ENCODE measurements at regions not wholly inside any gene's neighbourhood (a gene's known extent, or its start where the extent isn't known, plus 50 kb on each side); places are given as distances from the start of the nearest gene placed in this dataset.

DNA sequence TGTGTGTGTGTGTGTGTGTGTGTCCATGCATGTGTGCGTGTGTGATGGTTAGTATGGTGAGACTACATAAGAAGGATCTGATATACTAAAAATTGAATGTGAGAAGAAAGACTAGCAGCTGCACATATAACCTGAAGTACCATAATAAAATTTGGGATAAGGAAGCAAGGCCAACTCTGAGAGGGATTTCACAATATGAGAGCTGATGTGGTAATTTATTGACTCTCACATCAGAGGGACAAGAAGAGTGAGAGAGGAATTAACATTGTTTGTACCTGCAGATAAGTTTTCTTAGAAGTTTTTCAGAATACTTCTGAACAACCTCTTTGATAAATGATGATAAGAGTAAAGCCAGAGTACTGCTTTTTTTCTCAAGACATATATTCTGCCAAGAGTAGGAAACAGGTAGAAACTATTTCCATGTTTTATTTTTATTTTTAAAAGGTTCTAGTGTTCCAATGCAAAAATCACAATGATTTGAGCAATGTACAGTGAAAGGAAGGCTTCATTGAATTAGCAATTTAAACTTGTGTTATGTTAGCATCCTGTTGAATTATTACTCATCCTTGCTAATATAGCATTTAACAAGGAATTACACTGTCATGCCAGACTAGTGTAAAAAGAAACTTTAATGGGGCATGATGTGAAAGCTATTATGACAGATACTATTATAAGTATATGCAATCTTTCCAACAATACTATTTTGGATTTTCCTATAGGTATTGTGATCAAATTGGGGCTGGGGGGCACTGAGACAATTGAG, 415.5 kb upstream of the ARPP21 start:
- Histone ChIP-seq H4K20me1 (replicated peaks; ENCODE audit: insufficient read depth) (no peaks in the 10 kb centered on the region), H3K27ac (ENCODE audit: low read depth) (no peak overlapping the region), H3F3A (replicated peaks; ENCODE audit: low read depth) (no peaks in the 10 kb centered on the region), H3K4me1 (ENCODE audit: insufficient read depth) (no peaks in the 10 kb centered on the region), H3K27me3 (ENCODE audit: insufficient read depth) (no peaks in the 10 kb centered on the region), H3K4me3 (no peak overlapping the region), H2AFZ (no peak overlapping the region), H3K79me2 (replicated peaks; ENCODE audit: insufficient read depth) (no peaks in the 10 kb centered on the region), H3K4me2 (no peak overlapping the region), H3K9me2 (ENCODE audit: insufficient read depth) (no peaks in the 10 kb centered on the region), H3K36me3 (ENCODE audit: insufficient read depth) (no peaks in the 10 kb centered on the region; the same call in 1 of the 2 replicates)
- Mint-ChIP-seq H3K9me3 (peaks cover 29% of the 10 kb centered on the region), H3K27me3 (ENCODE audit: insufficient read depth, low read depth, poor library complexity) (no peaks in the 10 kb centered on the region), H3K27ac (no peak overlapping the region), H3K4me3 (no peak overlapping the region), H3K36me3 (ENCODE audit: low read depth) (peaks cover 14% of the 10 kb centered on the region; the same call in 2 of the 3 replicates), H3K4me1 (no peaks in the 10 kb centered on the region)
- TF ChIP-seq ZNF114 (CRISPR knock-in tag; IDR thresholded peaks at IDR 0.05) (no peak), POLR2AphosphoS5 (IDR thresholded peaks at IDR 0.05; ENCODE audit: low read depth) (no peak), EZH2phosphoT487 (IDR thresholded peaks at IDR 0.05; ENCODE audit: unreplicated experiment) (no peak), ZNF331 (CRISPR knock-in tag; IDR thresholded peaks at IDR 0.05; ENCODE audit: low read depth) (no peak), EZH2 (IDR thresholded peaks at IDR 0.05; ENCODE audit: low read depth, unreplicated experiment) (no peak), CREB1 (CRISPR knock-in tag; IDR thresholded peaks at IDR 0.05; ENCODE audit: low read depth) (no peak), STAT1 (IDR thresholded peaks at IDR 0.05; ENCODE audit: unreplicated experiment) (no peak), NANOG (IDR thresholded peaks at IDR 0.05; ENCODE audit: borderline replicate concordance) (no peak), JUNB (IDR thresholded peaks at IDR 0.05; ENCODE audit: unreplicated experiment) (no peak)
- TF ChIP-seq, protein P1, sequence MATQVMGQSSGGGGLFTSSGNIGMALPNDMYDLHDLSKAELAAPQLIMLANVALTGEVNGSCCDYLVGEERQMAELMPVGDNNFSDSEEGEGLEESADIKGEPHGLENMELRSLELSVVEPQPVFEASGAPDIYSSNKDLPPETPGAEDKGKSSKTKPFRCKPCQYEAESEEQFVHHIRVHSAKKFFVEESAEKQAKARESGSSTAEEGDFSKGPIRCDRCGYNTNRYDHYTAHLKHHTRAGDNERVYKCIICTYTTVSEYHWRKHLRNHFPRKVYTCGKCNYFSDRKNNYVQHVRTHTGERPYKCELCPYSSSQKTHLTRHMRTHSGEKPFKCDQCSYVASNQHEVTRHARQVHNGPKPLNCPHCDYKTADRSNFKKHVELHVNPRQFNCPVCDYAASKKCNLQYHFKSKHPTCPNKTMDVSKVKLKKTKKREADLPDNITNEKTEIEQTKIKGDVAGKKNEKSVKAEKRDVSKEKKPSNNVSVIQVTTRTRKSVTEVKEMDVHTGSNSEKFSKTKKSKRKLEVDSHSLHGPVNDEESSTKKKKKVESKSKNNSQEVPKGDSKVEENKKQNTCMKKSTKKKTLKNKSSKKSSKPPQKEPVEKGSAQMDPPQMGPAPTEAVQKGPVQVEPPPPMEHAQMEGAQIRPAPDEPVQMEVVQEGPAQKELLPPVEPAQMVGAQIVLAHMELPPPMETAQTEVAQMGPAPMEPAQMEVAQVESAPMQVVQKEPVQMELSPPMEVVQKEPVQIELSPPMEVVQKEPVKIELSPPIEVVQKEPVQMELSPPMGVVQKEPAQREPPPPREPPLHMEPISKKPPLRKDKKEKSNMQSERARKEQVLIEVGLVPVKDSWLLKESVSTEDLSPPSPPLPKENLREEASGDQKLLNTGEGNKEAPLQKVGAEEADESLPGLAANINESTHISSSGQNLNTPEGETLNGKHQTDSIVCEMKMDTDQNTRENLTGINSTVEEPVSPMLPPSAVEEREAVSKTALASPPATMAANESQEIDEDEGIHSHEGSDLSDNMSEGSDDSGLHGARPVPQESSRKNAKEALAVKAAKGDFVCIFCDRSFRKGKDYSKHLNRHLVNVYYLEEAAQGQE (IDR thresholded peaks at IDR 0.05; ENCODE audit: unreplicated experiment) = no peak
- TF ChIP-seq, protein P2, sequence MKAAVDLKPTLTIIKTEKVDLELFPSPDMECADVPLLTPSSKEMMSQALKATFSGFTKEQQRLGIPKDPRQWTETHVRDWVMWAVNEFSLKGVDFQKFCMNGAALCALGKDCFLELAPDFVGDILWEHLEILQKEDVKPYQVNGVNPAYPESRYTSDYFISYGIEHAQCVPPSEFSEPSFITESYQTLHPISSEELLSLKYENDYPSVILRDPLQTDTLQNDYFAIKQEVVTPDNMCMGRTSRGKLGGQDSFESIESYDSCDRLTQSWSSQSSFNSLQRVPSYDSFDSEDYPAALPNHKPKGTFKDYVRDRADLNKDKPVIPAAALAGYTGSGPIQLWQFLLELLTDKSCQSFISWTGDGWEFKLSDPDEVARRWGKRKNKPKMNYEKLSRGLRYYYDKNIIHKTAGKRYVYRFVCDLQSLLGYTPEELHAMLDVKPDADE (IDR thresholded peaks at IDR 0.05) = no peak
- TF ChIP-seq, protein P3, sequence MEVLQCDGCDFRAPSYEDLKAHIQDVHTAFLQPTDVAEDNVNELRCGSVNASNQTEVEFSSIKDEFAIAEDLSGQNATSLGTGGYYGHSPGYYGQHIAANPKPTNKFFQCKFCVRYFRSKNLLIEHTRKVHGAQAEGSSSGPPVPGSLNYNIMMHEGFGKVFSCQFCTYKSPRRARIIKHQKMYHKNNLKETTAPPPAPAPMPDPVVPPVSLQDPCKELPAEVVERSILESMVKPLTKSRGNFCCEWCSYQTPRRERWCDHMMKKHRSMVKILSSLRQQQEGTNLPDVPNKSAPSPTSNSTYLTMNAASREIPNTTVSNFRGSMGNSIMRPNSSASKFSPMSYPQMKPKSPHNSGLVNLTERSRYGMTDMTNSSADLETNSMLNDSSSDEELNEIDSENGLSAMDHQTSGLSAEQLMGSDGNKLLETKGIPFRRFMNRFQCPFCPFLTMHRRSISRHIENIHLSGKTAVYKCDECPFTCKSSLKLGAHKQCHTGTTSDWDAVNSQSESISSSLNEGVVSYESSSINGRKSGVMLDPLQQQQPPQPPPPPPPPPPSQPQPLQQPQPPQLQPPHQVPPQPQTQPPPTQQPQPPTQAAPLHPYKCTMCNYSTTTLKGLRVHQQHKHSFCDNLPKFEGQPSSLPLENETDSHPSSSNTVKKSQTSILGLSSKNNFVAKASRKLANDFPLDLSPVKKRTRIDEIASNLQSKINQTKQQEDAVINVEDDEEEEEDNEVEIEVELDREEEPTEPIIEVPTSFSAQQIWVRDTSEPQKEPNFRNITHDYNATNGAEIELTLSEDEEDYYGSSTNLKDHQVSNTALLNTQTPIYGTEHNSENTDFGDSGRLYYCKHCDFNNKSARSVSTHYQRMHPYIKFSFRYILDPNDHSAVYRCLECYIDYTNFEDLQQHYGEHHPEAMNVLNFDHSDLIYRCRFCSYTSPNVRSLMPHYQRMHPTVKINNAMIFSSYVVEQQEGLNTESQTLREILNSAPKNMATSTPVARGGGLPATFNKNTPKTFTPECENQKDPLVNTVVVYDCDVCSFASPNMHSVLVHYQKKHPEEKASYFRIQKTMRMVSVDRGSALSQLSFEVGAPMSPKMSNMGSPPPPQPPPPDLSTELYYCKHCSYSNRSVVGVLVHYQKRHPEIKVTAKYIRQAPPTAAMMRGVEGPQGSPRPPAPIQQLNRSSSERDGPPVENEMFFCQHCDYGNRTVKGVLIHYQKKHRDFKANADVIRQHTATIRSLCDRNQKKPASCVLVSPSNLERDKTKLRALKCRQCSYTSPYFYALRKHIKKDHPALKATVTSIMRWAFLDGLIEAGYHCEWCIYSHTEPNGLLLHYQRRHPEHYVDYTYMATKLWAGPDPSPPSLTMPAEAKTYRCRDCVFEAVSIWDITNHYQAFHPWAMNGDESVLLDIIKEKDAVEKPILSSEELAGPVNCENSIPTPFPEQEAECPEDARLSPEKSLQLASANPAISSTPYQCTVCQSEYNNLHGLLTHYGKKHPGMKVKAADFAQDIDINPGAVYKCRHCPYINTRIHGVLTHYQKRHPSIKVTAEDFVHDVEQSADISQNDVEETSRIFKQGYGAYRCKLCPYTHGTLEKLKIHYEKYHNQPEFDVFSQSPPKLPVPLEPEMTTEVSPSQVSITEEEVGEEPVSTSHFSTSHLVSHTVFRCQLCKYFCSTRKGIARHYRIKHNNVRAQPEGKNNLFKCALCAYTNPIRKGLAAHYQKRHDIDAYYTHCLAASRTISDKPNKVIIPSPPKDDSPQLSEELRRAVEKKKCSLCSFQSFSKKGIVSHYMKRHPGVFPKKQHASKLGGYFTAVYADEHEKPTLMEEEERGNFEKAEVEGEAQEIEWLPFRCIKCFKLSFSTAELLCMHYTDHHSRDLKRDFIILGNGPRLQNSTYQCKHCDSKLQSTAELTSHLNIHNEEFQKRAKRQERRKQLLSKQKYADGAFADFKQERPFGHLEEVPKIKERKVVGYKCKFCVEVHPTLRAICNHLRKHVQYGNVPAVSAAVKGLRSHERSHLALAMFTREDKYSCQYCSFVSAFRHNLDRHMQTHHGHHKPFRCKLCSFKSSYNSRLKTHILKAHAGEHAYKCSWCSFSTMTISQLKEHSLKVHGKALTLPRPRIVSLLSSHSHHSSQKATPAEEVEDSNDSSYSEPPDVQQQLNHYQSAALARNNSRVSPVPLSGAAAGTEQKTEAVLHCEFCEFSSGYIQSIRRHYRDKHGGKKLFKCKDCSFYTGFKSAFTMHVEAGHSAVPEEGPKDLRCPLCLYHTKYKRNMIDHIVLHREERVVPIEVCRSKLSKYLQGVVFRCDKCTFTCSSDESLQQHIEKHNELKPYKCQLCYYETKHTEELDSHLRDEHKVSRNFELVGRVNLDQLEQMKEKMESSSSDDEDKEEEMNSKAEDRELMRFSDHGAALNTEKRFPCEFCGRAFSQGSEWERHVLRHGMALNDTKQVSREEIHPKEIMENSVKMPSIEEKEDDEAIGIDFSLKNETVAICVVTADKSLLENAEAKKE (CRISPR knock-in tag; IDR thresholded peaks at IDR 0.05) = no peak
- TF ChIP-seq, protein P4, sequence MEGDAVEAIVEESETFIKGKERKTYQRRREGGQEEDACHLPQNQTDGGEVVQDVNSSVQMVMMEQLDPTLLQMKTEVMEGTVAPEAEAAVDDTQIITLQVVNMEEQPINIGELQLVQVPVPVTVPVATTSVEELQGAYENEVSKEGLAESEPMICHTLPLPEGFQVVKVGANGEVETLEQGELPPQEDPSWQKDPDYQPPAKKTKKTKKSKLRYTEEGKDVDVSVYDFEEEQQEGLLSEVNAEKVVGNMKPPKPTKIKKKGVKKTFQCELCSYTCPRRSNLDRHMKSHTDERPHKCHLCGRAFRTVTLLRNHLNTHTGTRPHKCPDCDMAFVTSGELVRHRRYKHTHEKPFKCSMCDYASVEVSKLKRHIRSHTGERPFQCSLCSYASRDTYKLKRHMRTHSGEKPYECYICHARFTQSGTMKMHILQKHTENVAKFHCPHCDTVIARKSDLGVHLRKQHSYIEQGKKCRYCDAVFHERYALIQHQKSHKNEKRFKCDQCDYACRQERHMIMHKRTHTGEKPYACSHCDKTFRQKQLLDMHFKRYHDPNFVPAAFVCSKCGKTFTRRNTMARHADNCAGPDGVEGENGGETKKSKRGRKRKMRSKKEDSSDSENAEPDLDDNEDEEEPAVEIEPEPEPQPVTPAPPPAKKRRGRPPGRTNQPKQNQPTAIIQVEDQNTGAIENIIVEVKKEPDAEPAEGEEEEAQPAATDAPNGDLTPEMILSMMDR (conservative IDR thresholded peaks at IDR 0.05; ENCODE audit: low read depth in 2 of 2) = no peak
- ATAC-seq (no peak), DNase-seq (ENCODE audit: low spot score) (no peak)

Measured in GM23338 (cell line).